Pancreas (tissue), 10 donors: ENCODE measurements at regions not wholly inside any gene's neighbourhood (a gene's known extent, or its start where the extent isn't known, plus 50 kb on each side); places are given as distances from the start of the nearest gene placed in this dataset.

Source experiments
- ATAC-seq, 4 donors: fragments of 200-7000 bp; cut with Tn5 transposase; one replicate each; pipeline versions ENCODE4 v1.8.0 to v1.9.1; 2020; ENCODE audit warnings: mild to moderate bottlenecking in 4 of 4, moderate library complexity in 4 of 4
- DNase-seq, 6 donors: peaks; one replicate each; pipeline ENCODE4 v3.0.0-alpha.2; 2020
- FAIRE-seq: peaks from 2 replicates; lab custom pipeline; 2012; peaks lifted over from hg19 to GRCh38; lab: Jason Lieb, UNC
- H3K27ac ChIP-seq, 4 donors: fragments of 200-600 bp; sonication (generic); 1 replicate in 3 of 4; 2 replicates in 1 of 4; pipeline versions ENCODE4 v1.5.0 to v1.8.0; 2020
- H3K27me3 ChIP-seq, 4 donors: fragments of 200-600 bp; one replicate each; pipeline ENCODE4 v1.8.0; 2021
- H3K36me3 ChIP-seq, 3 donors: fragments of 200-600 bp; sonication (generic) in 1 of 3; one replicate each; pipeline versions ENCODE4 v1.5.0 to v1.8.0; 2020 to 2021
- H3K4me1 ChIP-seq, 3 donors: fragments of 200-600 bp; one replicate each; pipeline ENCODE4 v1.8.0; 2021
- H3K4me3 ChIP-seq, 4 donors: fragments of 200-600 bp; sonication (generic) in 2 of 4; one replicate each; pipeline versions ENCODE4 v1.5.0 to v1.8.0; 2020 to 2021
- H3K9me3 ChIP-seq, 4 donors: fragments of 200-600 bp; one replicate each; pipeline ENCODE4 v1.8.0; 2021
- CTCF ChIP-seq, 4 donors: fragments of 200-600 bp; sonication (generic) in 3 of 4; IDR thresholded peaks; one replicate each; pipeline versions ENCODE4 v1.5.0 to v1.8.0; 2021; ENCODE audit warnings: antibody characterized with exemption in 4 of 4
- WGBS, 2 donors: extraction: QIAGEN DNeasy Blood & Tissue Kit; methylation state at CpG; one replicate each; pipeline ENCODE4 v1.1.7; 2013; 5-methylcytosine and 5-hydroxymethylcytosine counted together
- intact Hi-C, 3 donors: fragments of 100-400 bp; cut with DNase I; formaldehyde crosslinking; loops; one replicate each; pipeline versions ENCODE4 v1.11.1 to v1.14.2; 2022
- donor health status: healthy with polysubstance abuse.
- donor health status: DM: no; HTN: no; CAD: no; lungs with moderate emphysema.
- donor health status: DM: no; HTN: no; CAD: no.
- donor health status: control.
- donor health status: control.
- donor health status: Bipolar disorder and iron deficiency.
- donor health status: DM: yes; HTN: yes; CAD: no.
- donor health status: DM: no; HTN: no; CAD: no.
- donor health status: DM: no; HTN: no; CAD: no.
- donor health status: DM: yes; HTN: yes; CAD: no.

DNA sequence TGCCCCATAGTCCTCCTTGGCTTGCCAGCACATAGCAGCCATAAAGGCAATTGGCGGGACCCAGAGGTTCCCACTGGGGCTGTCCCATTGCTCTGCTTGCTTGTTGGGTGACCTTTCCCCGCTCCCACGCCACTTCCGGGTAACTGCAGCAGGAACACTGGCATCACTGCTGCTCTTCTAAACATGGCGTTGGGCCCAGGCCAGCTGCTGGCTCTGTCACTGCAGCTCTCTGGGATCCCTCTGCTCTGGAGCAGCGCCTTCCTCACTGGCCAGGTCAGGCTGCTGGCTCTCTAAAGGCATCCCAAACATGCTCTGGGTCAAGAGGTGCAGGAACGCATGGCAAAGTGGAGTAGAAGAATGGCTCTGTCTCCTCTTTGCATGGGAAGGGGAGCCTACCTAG is 92.9 kb downstream of the DRD1 start:
- no peak for TF ChIP-seq CTCF (IDR thresholded peaks at IDR 0.05)
- ATAC-seq, result no peak
- H3K4me1 ChIP-seq, result no peaks in the 10 kb centered on the region
- no peak overlapping the region for H3K4me3 ChIP-seq
- no peak for FAIRE-seq
- H3K9me3 ChIP-seq, result no peaks in the 10 kb centered on the region
- intact Hi-C loops, result no loop called here
- no peaks in the 10 kb centered on the region for H3K27me3 ChIP-seq
- no peaks in the 10 kb centered on the region for H3K36me3 ChIP-seq
- no peak overlapping the region for H3K27ac ChIP-seq
- no peak for DNase-seq
- 46 to 48% methylated on average over 7 of the region's 7 CpGs for WGBS, 2 donors

GRCh38 chr5:175347931-175348330 is 96.1 kb downstream of the DRD1 start:
- WGBS, 2 donors, result 8 to 9% methylated on average over 1 of the region's 1 CpG
- TF ChIP-seq CTCF (IDR thresholded peaks at IDR 0.05), result no peak
- DNase-seq (no peak), FAIRE-seq (no peak), ATAC-seq (no peak)
- intact Hi-C loops, result no loop called here
- Histone ChIP-seq H3K36me3 (no peaks in the 10 kb centered on the region), H3K27me3 (no peaks in the 10 kb centered on the region), H3K9me3 (no peaks in the 10 kb centered on the region), H3K27ac (no peak overlapping the region), H3K4me3 (no peak overlapping the region), H3K4me1 (no peaks in the 10 kb centered on the region)

DNA sequence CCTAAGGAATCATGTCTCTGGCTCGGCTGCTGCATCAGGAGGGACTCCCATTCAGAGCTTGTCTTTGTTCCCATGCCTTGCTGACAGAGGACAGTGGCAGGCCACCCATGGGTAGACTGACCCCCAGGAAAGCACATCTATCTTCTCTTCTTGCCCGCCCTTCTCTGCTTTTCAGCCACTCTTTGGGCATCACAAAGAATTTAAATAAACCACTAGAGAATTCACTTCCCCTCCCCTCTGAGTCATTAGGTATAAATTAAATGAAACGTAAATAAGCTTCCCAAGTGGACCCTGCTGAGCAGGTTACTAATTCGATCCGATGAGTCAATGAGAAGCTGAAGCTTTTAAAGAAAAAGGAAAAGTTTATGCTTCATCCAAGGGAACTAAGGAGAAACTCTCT is 97.0 kb downstream of the DRD1 start:
- Histone ChIP-seq H3K9me3 (no peaks in the 10 kb centered on the region), H3K27ac (no peak overlapping the region), H3K27me3 (no peaks in the 10 kb centered on the region), H3K4me3 (no peak overlapping the region), H3K4me1 (no peaks in the 10 kb centered on the region), H3K36me3 (no peaks in the 10 kb centered on the region)
- FAIRE-seq (no peak), DNase-seq (no peak), ATAC-seq (no peak)
- WGBS, 2 donors, result 9 to 13% methylated on average over 5 of the region's 5 CpGs
- intact Hi-C loops, result no loop called here
- no peak for TF ChIP-seq CTCF (IDR thresholded peaks at IDR 0.05)

GRCh38 chr5:175344331-175345195 is 99.4 kb downstream of the DRD1 start:
- intact Hi-C loops, result no loop called here

More at GRCh38 chr5:175344331-175345195, 99.4 kb downstream of the DRD1 start:
- no peak overlapping the region for H3K27ac ChIP-seq
- H3K4me3 ChIP-seq, result no peak overlapping the region
- DNase-seq, result no peak
- 53 to 64% methylated on average over 4 of the region's 4 CpGs for WGBS, 2 donors
- H3K4me1 ChIP-seq, result no peaks in the 10 kb centered on the region
- no peaks in the 10 kb centered on the region for H3K9me3 ChIP-seq
- no peak for FAIRE-seq
- no peak for TF ChIP-seq CTCF (IDR thresholded peaks at IDR 0.05)
- no peak for ATAC-seq
- H3K27me3 ChIP-seq, result no peaks in the 10 kb centered on the region
- no peaks in the 10 kb centered on the region for H3K36me3 ChIP-seq
